Nephron progenitor cell (in vitro differentiated cells): ENCODE measurements at regions not wholly inside any gene's neighbourhood (a gene's known extent, or its start where the extent isn't known, plus 50 kb on each side); places are given as distances from the start of the nearest gene placed in this dataset.

Experiments
- DNase-seq: peaks from one replicate; pipeline ENCODE4 v3.0.0; 2021
- H3K27ac Mint-ChIP-seq: 2 replicates; pipeline ENCODE4 v1.8.0; 2021; ENCODE audit warnings: mild to moderate bottlenecking, moderate library complexity, mixed read lengths
- H3K27me3 Mint-ChIP-seq: 2 replicates; pipeline ENCODE4 v1.8.0; 2021; ENCODE audit warnings: mild to moderate bottlenecking, low read depth, mixed read lengths; ENCODE audit not compliant: poor library complexity
- H3K36me3 Mint-ChIP-seq: 2 replicates; pipeline ENCODE4 v1.8.0; 2021; ENCODE audit warnings: low read depth, mixed read lengths
- H3K4me1 Mint-ChIP-seq: 2 replicates; pipeline ENCODE4 v1.8.0; 2021; ENCODE audit warnings: mixed read lengths
- H3K4me3 Mint-ChIP-seq: 2 replicates; pipeline ENCODE4 v1.8.0; 2021; ENCODE audit warnings: mild to moderate bottlenecking, moderate library complexity, mixed read lengths
- H3K9me3 Mint-ChIP-seq: 2 replicates; pipeline ENCODE4 v1.8.0; 2021; ENCODE audit warnings: mild to moderate bottlenecking, moderate library complexity, mixed read lengths
- CTCF ChIP-seq: fragments of 200-600 bp; sonication (generic); IDR thresholded peaks from 2 replicates; pipeline ENCODE4 v1.5.0; 2021; ENCODE audit warnings: antibody characterized with exemption

GRCh38 chr7:16993543-16993942, 111.8 kb upstream of the AGR3 start:
- H3K9me3 Mint-ChIP-seq, result peaks cover 16% of the 10 kb centered on the region
- H3K27me3 Mint-ChIP-seq, result peaks cover 6% of the 10 kb centered on the region
- no peaks in the 10 kb centered on the region for H3K4me1 Mint-ChIP-seq
- H3K4me3 Mint-ChIP-seq, result no peak overlapping the region
- H3K27ac Mint-ChIP-seq, result no peak overlapping the region
- no peak for DNase-seq
- H3K36me3 Mint-ChIP-seq, result no peaks in the 10 kb centered on the region
- TF ChIP-seq CTCF, result no peak

GRCh38 chr7:16998481-16999051, 116.8 kb upstream of the AGR3 start:
- H3K27me3 Mint-ChIP-seq, result peaks cover 6% of the 10 kb centered on the region
- no peak overlapping the region for H3K4me3 Mint-ChIP-seq
- H3K9me3 Mint-ChIP-seq, result peaks cover 24% of the 10 kb centered on the region
- H3K4me1 Mint-ChIP-seq, result no peaks in the 10 kb centered on the region
- no peak for DNase-seq
- H3K36me3 Mint-ChIP-seq, result no peaks in the 10 kb centered on the region
- no peak overlapping the region for H3K27ac Mint-ChIP-seq
- no peak for TF ChIP-seq CTCF

DNA sequence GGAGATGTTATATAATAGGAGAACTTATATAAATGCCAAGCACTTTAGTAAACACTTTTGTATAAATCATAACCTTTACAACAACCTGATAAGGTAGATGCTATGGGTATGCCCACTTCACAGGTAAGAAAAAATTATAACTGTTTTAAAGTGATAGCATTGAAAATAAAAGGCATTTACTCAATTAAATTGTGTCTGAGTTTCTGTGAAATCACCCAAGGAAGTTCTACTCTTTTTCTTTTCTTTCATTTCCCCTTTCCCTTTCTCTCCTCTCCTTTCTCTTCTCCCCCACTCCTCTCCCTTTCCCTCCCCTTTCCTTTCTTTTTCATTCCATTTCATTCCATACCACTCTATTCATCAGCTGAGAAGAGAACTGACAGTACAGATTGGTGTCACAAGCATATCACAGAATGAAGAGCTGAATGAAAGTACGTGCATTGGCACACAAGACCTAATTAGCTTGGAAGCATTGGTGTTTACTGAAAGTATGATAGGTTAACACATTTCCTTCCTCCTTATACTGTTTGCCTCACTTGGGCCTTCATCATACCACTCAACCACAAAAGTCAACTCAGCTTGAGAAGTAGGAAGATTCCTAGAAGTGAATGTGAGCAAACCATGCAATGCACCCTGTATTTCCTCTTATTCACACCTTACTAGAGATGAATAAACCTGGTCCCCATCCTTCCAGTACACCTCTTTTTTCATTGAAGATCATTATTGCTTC, 117.9 kb upstream of the AGR3 start:
- Mint-ChIP-seq H3K9me3 (peaks cover 24% of the 10 kb centered on the region), H3K4me3 (no peak overlapping the region), H3K27ac (no peak overlapping the region), H3K36me3 (no peaks in the 10 kb centered on the region), H3K4me1 (no peaks in the 10 kb centered on the region), H3K27me3 (peaks cover 6% of the 10 kb centered on the region)
- DNase-seq, result no peak
- TF ChIP-seq CTCF, result no peak

DNA sequence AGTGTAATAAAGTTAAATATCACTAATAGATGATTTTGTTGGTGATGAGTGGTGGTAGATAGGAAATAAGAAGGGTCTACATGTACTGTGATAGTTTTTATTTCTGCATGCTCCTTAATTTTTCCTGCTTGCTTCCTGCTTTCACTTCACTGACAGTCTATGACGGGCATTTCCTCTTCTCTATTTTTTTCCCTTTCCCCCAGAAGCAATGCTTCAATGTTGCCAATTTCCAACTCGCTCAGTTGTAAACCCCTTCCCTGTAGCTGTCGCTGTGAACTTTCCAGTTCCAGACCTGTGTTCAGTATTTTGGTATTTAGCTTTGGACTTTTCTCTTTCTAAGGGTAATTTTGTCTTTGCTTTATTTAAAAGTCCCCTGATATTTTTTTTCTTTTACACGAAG, 123.5 kb upstream of the AGR3 start:
- Mint-ChIP-seq H3K27ac (no peak overlapping the region), H3K4me3 (no peak overlapping the region), H3K27me3 (peaks cover 3% of the 10 kb centered on the region), H3K4me1 (no peaks in the 10 kb centered on the region), H3K36me3 (no peaks in the 10 kb centered on the region), H3K9me3 (peaks cover 8% of the 10 kb centered on the region)
- DNase-seq, result no peak
- no peak for TF ChIP-seq CTCF

- TF ChIP-seq CTCF, result no peak
- peaks cover 5% of the 10 kb centered on the region for H3K27me3 Mint-ChIP-seq
- no peaks in the 10 kb centered on the region for H3K4me1 Mint-ChIP-seq
- no peak overlapping the region for H3K4me3 Mint-ChIP-seq
- DNase-seq, result no peak
- no peaks in the 10 kb centered on the region for H3K36me3 Mint-ChIP-seq
- H3K27ac Mint-ChIP-seq, result no peak overlapping the region
- H3K9me3 Mint-ChIP-seq, result peaks cover 5% of the 10 kb centered on the region
Measured at GRCh38 chr7:17007841-17008240, 126.1 kb upstream of the AGR3 start.
